GM21529 (cell line): ENCODE measurements at regions not wholly inside any gene's neighbourhood (a gene's known extent, or its start where the extent isn't known, plus 50 kb on each side); places are given as distances from the start of the nearest gene placed in this dataset.

ENCODE experiments used
- ATAC-seq: cut with Tn5 transposase; IDR thresholded peaks from one replicate; pipeline ENCODE4 v1.9.1; 2021; ENCODE audit not compliant: unreplicated experiment

DNA sequence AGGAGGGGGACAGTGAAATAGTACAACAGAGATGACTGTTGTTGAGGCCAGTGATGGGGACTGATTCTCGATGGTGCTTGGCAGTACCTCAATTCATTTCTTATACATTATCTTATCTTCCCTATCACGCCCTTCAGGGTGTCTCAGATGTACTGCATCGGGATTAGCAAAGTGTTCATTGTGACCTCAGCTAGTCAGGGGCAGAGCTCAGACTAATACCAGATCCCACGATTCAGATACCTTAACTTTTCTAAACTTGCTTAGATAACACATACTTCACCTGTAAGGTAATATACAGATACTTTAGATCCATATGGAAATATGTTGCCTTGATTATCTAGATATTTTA is 720.6 kb downstream of the EFNB2 start:
- no peak for ATAC-seq

GRCh38 chr13:105814219-105814901 is 721.1 kb downstream of the EFNB2 start:
- no peak for ATAC-seq

GRCh38 chr13:105806628-105806920 is 728.9 kb downstream of the EFNB2 start:
- no peak for ATAC-seq

DNA sequence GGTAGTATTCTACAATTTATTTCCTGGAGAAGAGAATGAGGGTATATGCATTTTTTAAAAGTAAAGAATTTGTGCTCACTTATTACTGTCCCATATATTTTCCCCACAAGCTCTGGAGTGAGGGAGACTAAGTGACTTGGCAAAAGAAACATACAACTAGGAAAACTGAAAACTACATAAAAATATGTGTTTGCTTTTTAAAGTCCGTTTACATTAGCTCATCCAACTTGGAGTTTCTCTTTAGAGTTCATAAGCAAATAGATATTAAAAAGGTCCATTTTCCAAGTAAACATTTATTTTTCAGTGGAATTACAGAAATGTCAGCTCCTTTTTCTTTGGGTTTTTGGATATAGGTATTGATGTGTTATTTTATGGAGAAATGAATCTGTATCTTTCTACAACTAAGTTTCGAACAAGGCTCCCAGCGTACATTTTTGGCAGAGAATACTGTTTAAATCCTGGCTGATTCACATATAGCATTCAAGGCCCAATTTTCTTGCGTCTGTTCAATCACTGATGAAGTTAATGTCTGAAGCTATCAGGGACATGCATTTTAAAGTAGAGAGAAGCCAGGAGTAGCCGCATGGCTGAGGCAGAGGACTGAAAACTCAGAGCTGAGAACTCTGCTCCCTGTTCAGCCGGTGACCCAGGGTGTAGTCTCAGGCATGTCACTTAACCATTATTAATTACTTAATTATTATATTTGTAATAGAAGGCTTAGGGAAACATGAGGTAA is 729.4 kb downstream of the EFNB2 start:
- ATAC-seq: no peak

DNA sequence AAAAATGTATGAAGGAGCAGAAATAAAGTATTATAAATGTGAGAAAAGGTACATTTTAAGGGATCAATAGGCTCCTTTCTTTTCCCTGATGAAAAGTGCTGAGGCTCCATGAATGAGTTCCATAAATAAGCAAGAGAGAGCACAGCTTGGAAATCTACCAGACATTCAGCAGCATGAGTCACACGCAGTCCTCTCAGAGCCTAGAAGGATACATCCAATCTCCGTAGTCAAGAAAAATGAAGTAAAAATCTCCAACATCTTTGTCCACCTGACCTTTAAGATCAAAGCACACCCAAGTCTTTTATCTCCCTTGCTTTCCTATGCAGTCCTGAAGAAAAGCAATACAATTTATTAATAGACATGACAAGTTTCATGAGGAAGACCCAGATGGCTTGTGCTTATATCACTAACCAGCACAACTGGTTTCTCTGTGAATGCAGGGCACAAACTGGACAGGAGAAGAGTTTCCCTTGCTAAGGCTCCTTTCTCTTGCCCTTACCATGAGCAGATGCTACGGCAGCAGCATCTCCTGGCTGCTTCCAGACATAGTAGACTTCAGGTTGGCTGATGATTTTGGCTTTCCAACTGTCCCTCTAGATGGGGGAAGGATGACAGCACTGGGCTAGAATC is 730.8 kb downstream of the EFNB2 start:
- ATAC-seq: no peak

DNA sequence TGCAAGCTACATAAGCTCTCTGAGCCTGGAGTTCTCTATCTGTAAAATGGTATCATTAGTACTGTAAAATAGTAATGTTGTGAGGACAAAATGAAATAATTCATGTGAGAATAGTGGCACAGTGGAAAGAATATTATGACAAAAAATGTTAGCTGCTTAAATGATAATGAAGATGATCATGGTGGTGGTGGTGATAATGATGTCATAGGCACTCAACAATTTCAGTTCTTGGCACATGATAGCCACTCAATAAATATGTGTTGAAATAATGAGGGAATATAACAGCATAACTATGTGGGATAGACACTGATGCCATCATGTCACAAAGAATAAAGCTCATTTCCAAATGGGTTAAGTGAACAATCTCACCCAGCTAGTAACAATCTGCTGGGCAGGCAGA is 736.3 kb downstream of the EFNB2 start:
- ATAC-seq: no peak

- no peak for ATAC-seq
Measured at GRCh38 chr13:105798541-105798940, 736.9 kb downstream of the EFNB2 start.

DNA sequence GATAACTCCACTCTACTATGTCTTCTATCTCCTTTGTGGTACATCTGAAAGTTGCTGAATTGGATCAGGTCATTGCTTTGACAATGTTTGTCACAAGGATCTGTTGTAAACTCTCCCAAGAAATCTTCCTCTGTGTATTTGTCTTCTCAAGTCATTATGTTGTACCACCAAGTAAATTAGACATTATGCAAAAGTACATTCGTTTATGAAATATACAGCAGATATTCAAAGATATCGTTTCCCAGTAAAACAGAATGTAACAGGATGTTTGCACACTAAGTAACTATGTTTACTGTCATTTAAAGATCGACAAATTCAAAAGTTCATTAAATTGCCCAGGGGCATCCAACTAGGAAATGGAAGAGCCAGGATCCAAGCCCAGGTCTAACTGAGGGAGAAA is 739.4 kb downstream of the EFNB2 start:
- ATAC-seq: no peak

- ATAC-seq: no peak
Measured at GRCh38 chr13:105790923-105791322, 744.5 kb downstream of the EFNB2 start.

DNA sequence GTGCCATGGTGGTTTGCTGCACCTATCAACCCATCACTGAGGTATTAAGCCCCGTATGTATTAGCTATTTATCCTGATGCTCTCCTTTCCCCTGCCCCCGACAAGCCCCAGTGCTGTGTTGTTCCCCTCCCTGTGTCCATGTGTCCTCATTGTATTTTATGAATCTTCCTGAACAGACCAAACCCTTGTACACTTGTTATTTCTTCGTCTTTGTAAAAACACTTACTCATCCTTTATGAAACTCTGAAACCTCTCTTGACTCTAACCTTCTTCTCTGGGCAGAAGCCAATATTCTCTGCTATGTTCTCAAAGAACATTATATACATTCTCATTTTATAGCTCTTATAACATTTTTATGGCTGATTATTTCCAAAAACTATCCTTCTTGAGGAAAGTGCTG is 746.9 kb downstream of the EFNB2 start:
- ATAC-seq: no peak

DNA sequence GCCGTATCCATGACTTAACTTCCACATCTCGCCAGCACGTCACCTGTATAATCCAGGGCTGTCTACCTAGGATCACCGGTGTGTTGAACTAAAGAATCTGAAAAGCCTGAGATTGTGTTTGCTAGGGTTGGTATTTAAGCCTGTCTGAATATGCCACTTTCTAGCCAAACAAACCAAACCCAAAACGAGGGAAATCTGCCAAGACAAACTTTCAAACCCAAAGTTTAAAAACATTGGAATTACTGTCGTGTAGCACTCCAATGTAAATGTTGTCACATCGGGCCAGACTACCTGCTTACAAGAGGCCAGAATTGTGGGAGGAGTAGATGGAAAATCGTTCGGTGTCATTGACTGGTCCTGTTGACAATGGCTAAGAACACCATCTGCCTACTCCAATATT is 747.8 kb downstream of the EFNB2 start:
- ATAC-seq: no peak

GRCh38 chr13:105785436-105785835 is 750.0 kb downstream of the EFNB2 start:
- no peak for ATAC-seq

DNA sequence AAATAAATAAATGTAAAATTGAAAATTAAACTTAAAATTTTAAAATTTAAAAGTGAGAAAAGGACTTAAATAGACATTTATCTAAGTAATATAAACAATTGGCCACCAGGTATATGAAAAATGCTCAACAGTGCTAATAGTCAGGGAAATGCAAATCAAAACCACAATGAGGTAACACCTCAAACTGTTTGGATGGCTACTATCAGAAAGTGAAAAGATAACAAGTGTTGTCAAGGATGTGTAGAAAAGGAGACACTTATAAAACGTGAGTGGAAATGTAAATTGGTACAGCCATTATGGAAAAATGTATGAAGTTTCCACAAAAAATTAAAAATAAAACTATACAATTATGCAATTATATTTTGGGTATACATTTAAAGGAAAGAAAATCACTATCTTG is 752.2 kb downstream of the EFNB2 start:
- ATAC-seq: no peak

DNA sequence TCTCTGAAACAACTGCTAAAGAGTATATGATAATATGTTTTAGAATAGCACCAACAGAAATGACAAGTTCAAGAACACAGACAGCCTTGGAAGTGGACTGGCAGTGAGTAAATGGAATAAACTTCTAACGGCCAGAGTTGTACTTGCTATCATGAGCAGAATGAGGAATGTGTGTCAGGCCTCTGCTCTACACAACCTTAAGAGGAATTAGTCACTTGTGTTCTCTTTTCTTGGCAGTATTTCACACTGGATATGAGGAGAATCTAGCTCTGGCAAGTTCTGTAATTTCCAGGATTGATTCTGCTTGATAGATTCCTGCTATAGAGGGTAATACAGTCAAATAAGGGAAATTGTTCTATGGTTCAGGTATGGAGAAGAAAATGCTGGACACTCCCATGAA is 757.3 kb downstream of the EFNB2 start:
- ATAC-seq: no peak

DNA sequence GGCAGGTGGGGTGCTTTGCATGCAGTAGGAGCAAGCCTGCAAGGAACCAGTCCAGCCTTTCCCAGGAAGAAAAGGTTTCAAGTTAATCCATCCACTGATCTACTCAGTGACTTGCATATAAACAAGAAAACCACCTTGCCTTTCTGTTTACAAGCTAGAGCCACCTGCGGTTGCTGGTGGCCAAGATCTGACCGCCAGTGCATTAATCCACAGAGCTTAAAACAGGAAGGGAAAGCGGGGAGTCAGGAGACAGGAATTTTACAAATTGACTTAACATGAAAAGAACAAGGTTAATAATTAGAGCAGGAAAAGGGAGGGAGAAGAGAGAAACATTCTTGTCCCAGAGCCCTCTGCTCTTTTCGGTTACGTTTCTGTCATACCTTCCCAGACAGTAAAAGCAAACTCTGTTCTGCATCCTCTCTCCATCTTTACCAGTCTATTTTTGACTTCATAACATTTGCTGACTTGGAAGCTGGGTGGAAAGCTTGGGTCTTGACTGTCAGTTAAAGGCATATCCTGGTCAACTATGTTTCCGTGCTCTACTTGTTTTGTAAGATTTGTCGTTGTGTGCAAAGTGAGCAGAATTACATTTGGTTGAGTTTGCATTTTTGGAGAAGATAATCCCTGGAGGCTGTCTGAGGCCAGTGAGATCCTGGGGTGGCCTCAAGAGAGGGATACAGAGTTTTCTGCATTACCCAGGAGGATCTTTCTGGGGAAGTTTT is 760.6 kb downstream of the EFNB2 start:
- ATAC-seq: no peak

DNA sequence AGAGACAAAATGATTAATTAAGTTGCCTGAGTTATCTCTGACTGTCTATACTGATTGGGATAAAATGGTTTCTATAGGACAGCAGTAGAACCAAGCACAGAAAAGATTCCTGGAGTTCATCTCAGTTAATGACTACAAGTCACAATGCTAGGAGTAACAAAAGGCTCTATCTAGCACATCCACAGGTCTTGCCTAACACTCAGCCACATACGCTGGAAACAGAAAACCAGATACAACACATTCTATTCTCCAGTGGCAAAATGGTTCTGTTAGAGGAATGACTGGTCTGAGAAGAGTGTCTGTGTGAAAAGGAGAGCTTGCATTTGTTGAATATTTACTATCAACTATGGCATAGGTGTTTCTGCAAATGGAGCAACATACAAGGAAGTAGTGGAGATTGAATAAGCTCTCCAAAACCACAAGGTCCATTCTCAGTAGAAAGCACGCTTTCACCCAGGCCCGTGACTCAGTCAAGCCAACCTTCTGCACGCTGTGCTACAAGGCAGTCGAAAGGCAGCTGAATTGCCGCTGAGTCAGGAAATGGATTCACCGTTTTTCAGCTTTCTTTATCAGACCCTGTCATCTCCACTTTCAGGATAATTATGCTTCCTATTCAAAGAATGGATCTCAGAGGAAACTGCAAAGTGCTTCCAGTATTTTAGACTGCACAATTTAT is 761.5 kb downstream of the EFNB2 start:
- no peak for ATAC-seq

- ATAC-seq: no peak
Measured at GRCh38 chr13:105773241-105773640, 762.2 kb downstream of the EFNB2 start.

DNA sequence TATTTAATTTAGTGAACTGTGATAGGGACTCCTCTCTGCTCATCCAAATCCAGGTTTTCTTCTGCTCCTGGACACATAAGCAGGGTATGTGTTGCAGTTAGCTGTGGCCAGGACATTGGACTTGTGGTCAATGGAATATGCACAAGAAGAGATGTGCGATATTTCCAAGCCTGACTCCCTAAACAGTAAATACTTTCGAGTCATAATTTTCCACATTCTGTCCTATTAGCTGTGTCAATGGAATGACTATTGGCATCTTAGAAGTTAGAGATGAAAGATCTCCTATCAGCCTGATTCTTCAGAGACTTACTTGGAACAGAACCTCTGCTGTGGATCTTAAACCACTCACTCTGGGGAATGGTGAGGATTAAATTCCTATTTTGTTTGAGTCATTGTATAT is 771.0 kb downstream of the EFNB2 start:
- no peak for ATAC-seq

GRCh38 chr13:105763851-105764250 is 771.6 kb downstream of the EFNB2 start:
- ATAC-seq: no peak

- ATAC-seq: no peak
Measured at GRCh38 chr13:105762096-105762495, 773.4 kb downstream of the EFNB2 start.
